ENCODE measurements at regions not wholly inside any gene's neighbourhood (a gene's known extent, or its start where the extent isn't known, plus 50 kb on each side); places are given as distances from the start of the nearest gene placed in this dataset.

DNA sequence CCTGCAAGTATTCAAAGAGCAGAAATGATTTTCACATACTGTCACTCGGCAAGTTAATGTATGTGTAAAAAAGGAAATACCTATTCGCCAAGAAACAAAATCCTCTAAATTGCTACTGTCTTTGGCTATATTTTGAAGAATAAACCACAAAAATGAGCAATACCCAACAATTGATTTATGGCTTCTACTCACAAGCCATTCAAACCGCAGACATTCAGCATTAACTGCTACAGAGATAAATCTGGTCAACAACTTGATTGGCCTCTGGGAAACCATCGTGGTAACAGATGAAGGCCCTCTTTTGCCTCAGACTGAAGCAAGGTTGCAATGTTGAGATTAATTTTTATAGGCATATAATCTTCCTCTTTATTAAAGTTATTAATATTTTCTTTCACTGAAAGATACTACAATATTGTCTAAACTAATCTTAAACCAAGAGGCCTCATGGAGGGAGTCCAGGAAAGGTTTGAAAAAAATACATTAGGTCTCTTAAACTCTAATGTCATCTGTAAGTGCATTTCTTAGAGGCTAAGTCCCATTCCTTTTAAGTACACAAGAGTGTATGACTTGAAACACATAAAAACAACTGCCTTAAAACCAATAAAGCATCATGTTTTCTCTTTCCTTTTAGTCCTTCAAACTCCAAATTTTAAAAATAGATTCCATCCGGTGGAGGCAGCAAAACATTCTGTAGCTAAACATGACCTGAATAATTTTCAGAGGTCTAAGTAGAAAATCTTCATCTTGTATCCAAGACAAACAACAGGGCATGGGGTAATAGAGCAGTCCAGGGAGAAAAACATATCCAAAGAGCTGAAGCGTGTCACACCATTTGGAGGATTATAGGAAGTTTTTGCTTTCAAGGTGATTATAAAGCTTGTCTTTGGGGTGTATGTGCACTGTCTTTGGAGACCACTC is 162.4 kb upstream of the TGFBR2 start (continued):
- TF ChIP-seq SIN3A (conservative IDR thresholded peaks at IDR 0.05 in 1 of 2, IDR thresholded peaks at IDR 0.05 in 1 of 2; ENCODE audit: low read depth in 1 of 2, low read length in 2 of 2) (no peak), GTF2F1 (IDR thresholded peaks at IDR 0.05; ENCODE audit: borderline replicate concordance, low read depth, low read length) (no peak), BCL11A (IDR thresholded peaks at IDR 0.05; ENCODE audit: low read depth in 2 of 2, low read length in 2 of 2) (no peak), CBX8 (IDR thresholded peaks at IDR 0.05; ENCODE audit: borderline replicate concordance, low read depth, low read length) (no peak), JUND (IDR thresholded peaks at IDR 0.05; ENCODE audit: low read length) (no peak), CEBPB (IDR thresholded peaks at IDR 0.05; ENCODE audit: low read depth, low read length) (no peak), SP1 (IDR thresholded peaks at IDR 0.05; ENCODE audit: low read depth, low read length) (no peak), RXRA (IDR thresholded peaks at IDR 0.05; ENCODE audit: insufficient read depth, low read depth, low read length) (no peak), HDAC2 (IDR thresholded peaks at IDR 0.05; ENCODE audit: borderline replicate concordance in 1 of 2, low read depth in 2 of 2, low read length in 2 of 2) (no peak)
- TF ChIP-seq, protein P1, sequence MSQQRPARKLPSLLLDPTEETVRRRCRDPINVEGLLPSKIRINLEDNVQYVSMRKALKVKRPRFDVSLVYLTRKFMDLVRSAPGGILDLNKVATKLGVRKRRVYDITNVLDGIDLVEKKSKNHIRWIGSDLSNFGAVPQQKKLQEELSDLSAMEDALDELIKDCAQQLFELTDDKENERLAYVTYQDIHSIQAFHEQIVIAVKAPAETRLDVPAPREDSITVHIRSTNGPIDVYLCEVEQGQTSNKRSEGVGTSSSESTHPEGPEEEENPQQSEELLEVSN (IDR thresholded peaks at IDR 0.05) = no peak
